K562 (cell line): ENCODE measurements at regions not wholly inside any gene's neighbourhood (a gene's known extent, or its start where the extent isn't known, plus 50 kb on each side); places are given as distances from the start of the nearest gene placed in this dataset.

Source experiments
- ELK3 ChIP-seq: fragments of 450-650 bp; formaldehyde crosslinking; IDR thresholded peaks from 2 replicates; pipeline ENCODE4 v1.4.0; 2020; ENCODE audit warnings: mild to moderate bottlenecking
- GATA2 ChIP-seq: sonication (generic); formaldehyde crosslinking; IDR thresholded peaks from 2 replicates; pipeline ENCODE4 v1.4.0; 2020; ENCODE audit warnings: mild to moderate bottlenecking, missing genetic modification reagents
- GTF3C2 ChIP-seq: IDR thresholded peaks from 3 replicates; pipeline ENCODE4 v1.6.1; 2011; ENCODE audit warnings: borderline replicate concordance, mild to moderate bottlenecking, moderate library complexity; ENCODE audit not compliant: insufficient read length; ENCODE audit errors: extremely low read depth
- HMGN3 ChIP-seq: IDR thresholded peaks from 2 replicates; pipeline ENCODE4 v1.6.1; 2011; ENCODE audit warnings: borderline replicate concordance, low read depth, mild to moderate bottlenecking, mixed read lengths, low read length; ENCODE audit not compliant: insufficient read length; ENCODE audit errors: extremely low read depth
- MECOM ChIP-seq: fragments of 250-450 bp; sonication (Bioruptor Pico); IDR thresholded peaks from 2 replicates; pipeline ENCODE4 v1.8.0; 2022; ENCODE audit warnings: inconsistent platforms
- NCOA4 ChIP-seq: fragments of 450-650 bp; IDR thresholded peaks from 2 replicates; pipeline ENCODE4 v1.6.1; 2018; ENCODE audit warnings: mild to moderate bottlenecking; ENCODE audit not compliant: partially characterized antibody
- NFE2 ChIP-seq: IDR thresholded peaks from 2 replicates; pipeline ENCODE4 v1.6.1; 2014; ENCODE audit warnings: antibody characterized with exemption, low read depth
- POLR2G ChIP-seq: fragments of 200-400 bp; formaldehyde crosslinking; IDR thresholded peaks from 2 replicates; pipeline ENCODE4 v1.6.1; 2017; ENCODE audit warnings: low read depth, mild to moderate bottlenecking, antibody characterized with exemption, low read length, moderate library complexity
- RB1 ChIP-seq: fragments of 450-650 bp; IDR thresholded peaks from 2 replicates; pipeline ENCODE4 v1.6.1; 2017; ENCODE audit warnings: low read depth, mild to moderate bottlenecking
- SAP30 ChIP-seq: fragments of 200-600 bp; sonication (generic); IDR thresholded peaks from 2 replicates; pipeline ENCODE4 v1.6.1; 2012; ENCODE audit warnings: borderline replicate concordance, low read depth, mild to moderate bottlenecking, moderate library complexity, low read length, control low read depth, inconsistent platforms; ENCODE audit not compliant: insufficient read depth, poor library complexity, severe bottlenecking
- SMARCB1 ChIP-seq: IDR thresholded peaks from 2 replicates; pipeline ENCODE4 v1.6.1; 2011; ENCODE audit warnings: improper control_type of control experiment, low read depth; ENCODE audit not compliant: insufficient read length
- TAF1 ChIP-seq: IDR thresholded peaks from 2 replicates; pipeline ENCODE4 v1.6.1; 2011; ENCODE audit warnings: mild to moderate bottlenecking, low read length, moderate library complexity; ENCODE audit not compliant: insufficient read depth, control insufficient read depth, severe bottlenecking; ENCODE audit errors: extremely low read depth
- USF2 ChIP-seq: sonication (generic); formaldehyde crosslinking; IDR thresholded peaks from 2 replicates; pipeline ENCODE4 v1.5.0; 2020; ENCODE audit warnings: missing genetic modification reagents
- ZBTB33 ChIP-seq: sonication (generic); formaldehyde crosslinking; IDR thresholded peaks from 2 replicates; pipeline ENCODE4 v1.8.1; 2023; ENCODE audit warnings: mild to moderate bottlenecking, missing genetic modification reagents
- ZNF121 ChIP-seq: sonication (generic); formaldehyde crosslinking; conservative IDR thresholded peaks from 2 replicates; pipeline ENCODE4 v1.8.0; 2022; ENCODE audit warnings: missing genetic modification reagents
- ZNF174 ChIP-seq: fragments of 250-450 bp; sonication (Bioruptor Pico); IDR thresholded peaks from 2 replicates; pipeline ENCODE4 v1.4.0; 2020; ENCODE audit warnings: mild to moderate bottlenecking

GRCh38 chrX:120021927-120022326 lies 55.6 kb downstream of the RHOXF2B start (continued):
- TF ChIP-seq HMGN3 (peak; percentile 25), ZNF121 (CRISPR knock-in tag) (no peak), TAF1 (no peak), NCOA4 (no peak), MECOM (CRISPR knock-in tag) (no peak), SAP30 (no peak), SMARCB1 (no peak), RB1 (no peak), GTF3C2 (no peak), ELK3 (CRISPR knock-in tag) (no peak), NFE2 (no peak), ZNF174 (CRISPR knock-in tag) (no peak), USF2 (no peak), GATA2 (CRISPR knock-in tag) (peak; percentile 71; the same call in 1 of the 2 replicates), POLR2G (no peak), ZBTB33 (CRISPR knock-in tag) (no peak)
